Stimulated activated CD4-positive, alpha-beta T cell treated with anti-CD3 and anti-CD28 coated beads, Interleukin-15, amount 100 ng/mL, for 48 hours (primary cell): ENCODE measurements at regions not wholly inside any gene's neighbourhood (a gene's known extent, or its start where the extent isn't known, plus 50 kb on each side); places are given as distances from the start of the nearest gene placed in this dataset.
"Not testable (repeated sequence)": the region's sequence is repeated elsewhere in the genome, so short reads cannot be mapped to it uniquely, and the experiment has no call there.

ENCODE experiments used
- DNase-seq, 2 donors: peaks; one replicate each; pipeline ENCODE4 v3.0.0-alpha.2; 2020; ENCODE audit warnings: low read depth in 2 of 2

DNA sequence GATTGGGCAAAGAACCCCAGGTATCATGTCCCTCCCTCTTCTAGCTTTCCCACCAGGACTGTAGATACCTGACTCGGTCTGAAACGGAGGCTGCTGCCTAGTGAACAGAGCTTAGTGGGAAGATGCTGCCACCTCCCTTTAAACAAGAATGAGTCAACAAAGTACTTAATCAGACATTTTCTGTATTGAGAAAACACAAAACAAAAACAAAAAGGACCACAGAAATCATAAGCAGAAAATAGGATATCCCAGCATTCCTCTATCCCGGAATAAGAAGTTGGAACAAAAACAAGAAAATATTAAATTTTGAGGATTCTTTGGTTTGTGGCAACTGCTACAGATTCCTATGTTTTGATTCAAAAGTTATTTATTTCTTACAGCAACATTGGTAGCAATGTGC is 51.7 kb upstream of the COL8A1 start:
- DNase-seq: no peak

DNA sequence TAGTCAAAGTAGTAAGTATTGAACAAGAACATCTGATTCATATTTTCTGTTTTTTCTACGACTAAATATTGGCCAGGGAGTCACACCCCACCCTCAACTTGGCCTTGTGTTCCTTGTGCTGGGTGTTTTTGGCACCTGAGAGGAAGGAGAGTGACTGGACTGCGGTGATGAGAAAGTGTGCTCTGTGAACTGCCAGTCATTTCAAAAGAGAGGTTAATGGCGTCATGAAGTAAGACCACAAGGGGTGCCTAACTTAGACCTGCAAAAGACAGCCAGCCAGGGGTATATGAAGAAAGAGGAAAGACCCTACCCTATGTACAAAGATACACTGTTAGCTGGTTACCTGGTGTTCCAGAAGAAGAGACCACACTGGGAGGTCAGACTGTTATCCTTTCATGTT is 58.4 kb upstream of the COL8A1 start:
- no peak for DNase-seq

DNA sequence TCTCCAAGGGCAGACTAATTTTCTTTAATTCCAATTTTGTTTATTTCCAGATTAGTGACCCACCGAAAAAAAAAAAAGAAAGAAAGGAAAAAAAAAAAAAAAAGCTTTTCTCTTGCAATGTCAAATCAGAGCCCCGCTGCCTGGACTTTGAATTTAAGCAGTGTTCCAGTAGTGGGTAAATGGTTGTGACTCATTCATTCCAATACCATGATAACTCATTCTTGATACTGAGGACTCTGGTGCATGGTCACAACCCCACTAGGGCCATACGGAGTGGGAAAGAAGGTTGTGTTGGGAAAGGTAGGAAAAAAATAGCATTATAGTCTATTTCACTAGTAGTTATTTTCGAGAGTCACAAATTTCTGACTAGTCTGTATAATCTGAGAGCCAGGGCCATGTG is 59.1 kb upstream of the COL8A1 start:
- no peak for DNase-seq

DNA sequence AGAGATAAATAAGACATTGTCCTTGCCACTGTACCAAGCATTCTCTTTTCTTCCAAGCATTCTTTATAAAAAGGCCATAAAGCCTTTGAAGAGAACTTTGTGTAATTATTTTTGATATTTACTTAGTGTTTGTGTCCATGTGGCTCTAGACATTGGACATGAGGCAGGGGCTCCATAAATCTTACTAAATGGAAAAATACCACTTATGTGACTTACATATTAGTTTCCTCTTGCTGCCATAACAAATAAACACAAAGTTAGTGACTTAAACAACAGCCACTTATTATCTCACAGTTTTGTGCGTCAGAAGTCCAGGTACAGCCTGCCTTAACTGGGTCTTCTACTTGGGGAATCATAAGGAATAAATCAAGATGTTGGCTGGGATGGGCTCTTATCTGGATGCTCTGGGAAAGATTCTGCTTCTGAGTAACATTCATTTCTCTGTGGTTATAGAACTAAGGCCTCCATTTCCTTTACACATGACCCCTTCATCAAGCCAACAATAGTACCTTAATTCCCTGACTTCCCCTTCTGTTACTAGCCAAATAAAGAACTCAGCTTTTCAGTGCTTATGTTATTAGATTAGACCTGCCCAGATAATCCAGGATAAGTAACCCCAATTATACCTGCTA is 59.9 kb upstream of the COL8A1 start:
- no peak for DNase-seq

DNA sequence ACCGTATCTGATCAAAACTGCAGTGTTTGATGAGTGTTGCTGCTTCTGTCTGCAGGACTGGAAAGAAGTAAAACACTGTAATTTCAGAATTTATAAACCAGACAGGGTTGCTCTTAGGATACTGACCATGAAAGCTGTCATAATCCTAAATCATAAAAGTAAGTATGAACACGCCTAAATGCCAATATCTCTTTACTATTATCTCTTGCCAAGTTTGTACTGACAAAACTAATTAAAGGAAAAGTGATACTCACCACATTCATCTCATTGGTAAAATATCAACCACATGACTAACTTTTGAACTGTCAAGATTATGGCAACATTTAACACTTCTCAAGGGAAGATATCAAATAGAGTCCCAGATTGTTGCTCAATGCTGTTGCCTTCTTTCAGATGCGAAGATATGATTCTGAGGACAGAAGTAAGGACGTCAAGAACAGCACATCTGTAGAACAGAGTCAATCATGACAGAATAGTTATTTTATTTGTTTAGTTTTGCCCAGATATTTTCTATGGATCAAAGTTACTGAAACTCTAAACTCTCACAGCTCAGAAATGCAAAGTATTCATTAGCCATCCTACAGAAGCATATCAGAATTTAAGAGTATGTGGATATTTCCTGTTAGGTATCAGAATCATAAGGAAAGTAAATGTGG is 61.4 kb upstream of the COL8A1 start:
- DNase-seq: no peak

DNA sequence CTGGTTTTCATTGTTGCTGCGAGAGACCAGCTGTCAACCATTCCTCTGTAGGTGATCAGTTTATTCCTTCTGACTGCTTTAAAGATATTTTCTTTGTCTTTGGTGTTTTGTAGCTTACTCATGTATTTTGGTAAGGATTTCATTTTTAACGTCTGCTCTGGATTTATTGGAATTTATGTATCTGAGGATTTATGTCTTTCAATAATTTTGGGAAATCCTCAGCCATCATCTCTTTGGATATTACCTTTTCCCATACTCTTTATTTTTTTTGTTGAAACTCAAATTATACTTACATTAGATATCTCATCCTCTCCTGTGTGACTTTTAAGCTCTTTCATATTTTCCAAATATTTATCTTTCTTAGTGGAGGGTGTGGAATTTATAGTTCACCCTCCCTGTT is 62.7 kb upstream of the COL8A1 start:
- no peak for DNase-seq

DNA sequence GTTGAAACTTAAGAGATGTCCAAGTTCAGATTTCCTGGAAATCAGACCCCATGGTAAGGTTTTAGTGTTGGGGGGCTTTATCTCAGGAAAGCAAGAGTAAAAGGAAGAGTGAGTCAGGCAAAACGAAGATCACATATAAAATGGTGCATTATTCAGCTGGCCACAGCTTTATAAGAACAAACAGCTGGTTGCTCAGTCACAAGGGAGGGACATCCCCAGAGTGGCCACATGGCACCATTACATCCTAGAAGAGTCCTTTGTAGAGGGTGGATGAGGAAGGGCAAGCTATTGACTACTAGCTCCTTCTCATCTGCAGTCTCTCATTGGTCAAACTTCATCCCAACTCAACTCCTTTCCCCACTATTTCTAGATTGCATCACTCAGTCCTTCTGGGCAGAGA is 68.3 kb upstream of the COL8A1 start:
- DNase-seq: no peak

DNA sequence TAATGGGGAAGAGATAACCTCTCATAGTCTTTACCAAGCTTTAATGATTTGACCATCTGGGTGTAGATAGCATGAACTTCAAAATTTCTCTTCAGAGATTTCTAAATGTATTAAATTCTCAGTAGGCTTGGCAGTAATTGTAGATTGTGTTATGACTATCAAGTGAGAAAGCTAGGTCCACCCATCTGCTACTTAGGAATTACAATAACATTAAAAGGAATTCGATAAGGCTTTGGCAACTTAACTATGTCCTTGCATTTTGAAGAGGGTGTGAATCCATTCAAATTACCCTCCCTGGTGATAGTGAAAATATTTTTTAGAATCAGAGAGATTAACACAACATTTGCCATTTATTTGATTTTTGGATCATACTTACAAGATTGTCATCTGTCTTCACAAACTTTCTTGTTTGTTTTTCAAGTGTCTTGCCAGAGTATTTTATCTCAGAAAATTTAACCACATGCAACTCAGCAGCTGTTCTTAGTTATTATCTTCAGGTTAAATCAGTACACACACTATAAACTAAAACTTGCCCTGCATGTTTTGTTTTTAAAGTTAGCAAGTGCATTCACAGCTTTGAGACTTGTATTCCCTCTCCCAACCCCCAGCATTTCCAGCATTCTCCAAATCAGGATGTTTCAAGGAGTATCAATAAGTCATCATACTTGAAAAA is 69.6 kb upstream of the COL8A1 start:
- no peak for DNase-seq

DNA sequence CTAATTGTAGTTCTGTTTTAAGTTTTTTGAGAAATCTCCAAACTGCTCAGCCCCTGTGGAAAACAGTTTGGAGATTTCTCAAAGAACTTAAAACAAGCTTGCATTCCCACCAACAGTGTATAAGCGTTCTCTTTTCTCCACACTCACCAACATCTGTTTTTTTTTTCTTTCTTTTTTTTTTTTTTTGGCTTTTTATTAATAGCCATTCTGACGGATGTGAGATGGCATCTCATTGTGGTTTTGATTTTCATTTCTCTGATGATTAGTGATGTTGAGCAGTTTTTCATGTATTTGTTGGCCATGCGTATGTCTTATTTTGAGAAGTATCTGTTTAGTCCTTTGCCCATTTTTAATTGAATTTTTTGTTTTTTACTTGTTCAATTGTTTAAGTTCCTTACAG is 73.1 kb upstream of the COL8A1 start:
- no peak for DNase-seq

DNA sequence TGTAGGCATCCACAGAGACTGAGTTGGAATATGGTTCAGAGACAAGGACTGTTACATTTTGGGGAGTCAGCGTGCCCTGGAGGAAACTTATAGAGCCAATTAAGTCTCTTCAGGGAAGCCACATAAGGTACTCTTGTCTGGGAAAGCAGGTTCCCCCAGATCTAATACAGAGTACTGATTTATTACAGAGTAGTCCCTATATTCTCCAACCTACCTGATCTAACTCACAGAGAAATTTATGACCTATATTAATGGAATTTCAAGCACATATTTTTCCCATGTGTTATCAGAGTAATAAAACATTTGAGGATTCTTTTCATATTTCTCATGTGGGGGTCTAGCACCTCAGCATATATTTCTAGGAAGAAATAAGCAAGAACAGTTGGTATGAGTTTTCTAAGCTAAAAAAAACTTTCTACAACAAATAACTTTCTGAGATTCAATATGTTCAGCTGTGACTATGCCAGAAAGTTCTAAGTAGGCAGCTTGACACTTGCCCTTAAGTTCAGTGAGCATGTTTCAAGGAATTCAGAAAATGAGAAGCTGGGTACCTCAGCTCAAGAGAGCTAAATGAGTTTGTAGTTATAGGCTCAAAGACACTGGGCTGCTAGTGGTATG is 75.3 kb upstream of the COL8A1 start:
- DNase-seq: no peak

DNA sequence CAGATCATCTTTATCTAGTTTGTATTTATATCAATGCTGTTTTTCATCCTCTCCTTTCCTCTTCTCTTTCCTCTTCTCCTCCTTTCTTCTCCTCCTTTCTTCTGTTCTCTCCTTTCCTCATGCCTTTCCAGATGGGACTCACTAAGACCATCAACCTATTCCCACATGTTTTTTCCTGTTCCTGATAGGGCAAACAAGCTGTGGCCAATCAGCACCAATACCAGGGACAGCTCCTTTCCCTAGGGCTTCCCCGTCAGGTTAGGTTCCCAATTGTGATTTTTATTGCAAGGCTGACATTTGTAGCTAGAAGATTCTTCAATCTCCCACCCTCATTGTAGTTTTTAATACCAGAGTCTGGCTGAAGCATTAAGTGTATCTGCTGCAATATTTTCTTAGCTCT is 76.3 kb upstream of the COL8A1 start:
- DNase-seq: no peak

DNA sequence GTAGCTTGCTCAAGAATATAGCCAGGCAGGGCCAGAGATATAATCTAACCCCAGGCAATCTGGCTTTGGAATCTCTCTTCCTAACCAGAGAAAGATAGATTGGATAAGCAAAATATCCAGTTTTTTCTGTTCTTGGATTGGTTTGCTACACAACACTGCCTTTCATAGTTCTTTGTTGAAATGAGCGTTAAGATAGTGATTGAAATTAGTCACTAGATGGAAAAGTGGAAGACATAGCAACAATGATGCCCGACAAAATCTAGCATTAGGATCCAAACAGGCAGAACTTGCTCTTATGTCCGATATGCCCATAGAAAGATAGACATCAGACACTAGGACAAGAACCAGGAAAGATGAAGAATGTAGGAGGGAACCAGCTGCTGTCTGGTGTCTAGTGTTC is 77.3 kb upstream of the COL8A1 start:
- DNase-seq: no peak

DNA sequence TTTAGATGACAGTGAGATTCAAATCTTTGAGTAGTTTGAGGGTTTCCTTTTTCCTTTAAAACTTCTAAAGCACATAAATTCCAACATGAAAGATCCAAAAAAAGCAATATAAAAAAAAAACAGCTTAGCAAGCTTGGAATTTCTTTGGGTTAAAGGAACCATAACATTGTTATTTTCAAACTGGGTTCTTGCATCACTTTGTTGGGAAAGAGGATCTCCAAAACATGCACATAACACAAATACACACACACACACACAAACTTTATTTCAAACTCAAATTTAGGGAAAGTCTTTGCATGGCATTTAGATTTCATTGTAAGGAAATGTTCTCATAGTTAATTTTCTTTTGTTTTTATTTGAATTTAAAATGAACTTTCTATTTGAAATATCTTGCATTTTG is 79.2 kb upstream of the COL8A1 start:
- no peak for DNase-seq

DNA sequence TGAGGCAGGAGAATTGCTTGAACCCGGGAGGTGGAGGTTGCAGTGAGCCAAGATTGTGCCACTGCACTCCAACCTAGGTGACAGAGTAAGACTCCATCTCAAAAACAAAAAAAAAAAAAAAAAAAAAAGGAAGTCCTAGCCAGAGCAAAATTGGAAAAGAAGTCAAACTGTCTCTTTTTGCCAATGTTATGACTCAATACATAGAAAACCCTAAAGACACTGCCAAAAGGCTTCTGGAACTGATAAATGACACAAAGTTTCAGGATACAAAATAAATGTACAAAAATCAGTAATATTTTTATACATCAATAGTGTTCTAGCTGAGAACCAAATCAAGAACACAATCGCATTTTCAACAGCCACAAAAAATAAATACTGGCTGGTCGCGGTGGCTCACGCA is 82.5 kb upstream of the COL8A1 start:
- not testable (repeated sequence) for DNase-seq

DNA sequence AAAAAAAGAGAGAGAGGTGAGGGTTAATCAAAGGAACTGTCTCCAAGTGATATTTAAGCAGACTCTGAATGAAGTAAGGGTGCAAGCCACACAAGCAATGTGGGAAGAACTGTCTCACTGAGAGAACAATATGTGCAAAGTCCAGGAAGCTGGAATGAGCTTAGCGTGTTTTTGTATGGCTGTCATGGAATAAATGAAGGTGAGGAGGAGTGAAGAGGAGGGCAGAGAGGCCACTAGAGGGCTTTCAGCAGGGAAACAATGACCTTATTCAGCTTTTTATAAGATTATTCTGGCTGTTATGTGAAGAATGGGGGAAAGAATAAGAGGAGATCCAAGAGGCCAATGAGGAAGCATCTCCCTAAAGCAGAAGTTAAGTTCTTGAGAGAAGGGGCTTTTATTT is 86.9 kb upstream of the COL8A1 start:
- DNase-seq: no peak

DNA sequence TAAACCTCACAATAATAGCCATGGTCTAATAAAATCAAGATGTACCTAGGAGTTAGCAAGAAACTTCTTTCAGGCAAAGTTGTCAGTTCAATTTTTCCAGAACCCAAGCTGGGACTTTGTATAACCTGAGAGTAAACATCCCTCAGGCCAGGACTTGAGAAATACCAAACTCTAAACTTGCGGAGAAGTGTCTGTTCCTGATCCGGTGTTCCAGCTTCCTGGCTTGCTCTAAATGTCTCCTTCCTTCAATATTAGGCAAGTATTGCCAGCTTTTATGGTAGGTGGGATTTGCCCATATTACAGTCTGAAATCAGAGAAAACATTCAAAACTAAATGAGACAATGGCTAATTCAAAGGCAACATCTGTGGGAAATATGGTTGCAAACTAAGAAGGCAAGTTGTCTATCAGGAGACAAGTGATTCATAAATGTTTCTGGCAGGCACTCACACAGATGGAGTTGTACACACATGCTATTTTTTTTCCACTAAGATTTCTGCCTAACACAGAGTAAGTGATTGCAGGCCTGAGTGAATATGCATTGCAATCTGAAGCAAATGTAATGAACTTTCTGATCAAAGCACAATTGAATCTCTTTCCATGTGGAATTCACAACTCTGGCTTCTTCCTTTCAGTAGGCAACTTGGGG is 88.3 kb upstream of the COL8A1 start:
- no peak for DNase-seq

DNA sequence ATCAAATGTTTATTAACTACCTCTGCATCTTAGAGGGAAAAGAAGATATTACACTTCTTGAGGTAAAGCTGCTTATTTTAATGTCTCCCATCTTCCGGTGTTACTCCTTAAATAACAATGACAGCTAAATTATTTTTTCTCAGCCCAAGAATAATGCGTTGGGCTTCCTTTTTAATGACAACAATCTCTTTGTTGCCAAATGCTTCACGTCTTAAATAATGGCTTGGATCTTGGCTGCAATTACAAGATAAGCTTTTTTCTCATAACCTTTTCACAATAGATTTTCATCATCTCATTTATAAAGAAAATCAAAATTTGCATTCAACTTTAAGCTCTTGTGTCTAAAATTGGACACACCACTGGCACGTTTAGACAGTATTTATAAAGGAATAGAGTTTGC is 89.2 kb upstream of the COL8A1 start:
- DNase-seq: no peak

DNA sequence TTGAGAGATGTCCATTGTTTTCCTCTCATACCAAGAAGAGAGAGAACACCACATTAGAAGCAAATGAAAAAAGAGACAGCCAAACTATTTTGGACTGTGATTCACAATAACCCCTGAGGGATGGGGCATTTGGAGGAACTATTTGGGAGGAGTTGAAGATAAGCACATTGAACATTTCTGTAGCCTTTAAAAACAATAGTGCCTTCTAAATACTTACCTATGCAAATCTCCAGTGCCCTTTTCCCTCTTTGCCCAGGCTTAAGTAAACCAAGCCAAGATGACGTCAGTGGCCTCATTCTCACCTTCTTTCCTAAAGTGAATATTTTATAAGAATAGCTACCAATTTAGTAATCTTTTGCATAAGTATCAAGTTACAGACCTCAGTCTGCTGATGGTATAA is 89.7 kb upstream of the COL8A1 start:
- no peak for DNase-seq

DNA sequence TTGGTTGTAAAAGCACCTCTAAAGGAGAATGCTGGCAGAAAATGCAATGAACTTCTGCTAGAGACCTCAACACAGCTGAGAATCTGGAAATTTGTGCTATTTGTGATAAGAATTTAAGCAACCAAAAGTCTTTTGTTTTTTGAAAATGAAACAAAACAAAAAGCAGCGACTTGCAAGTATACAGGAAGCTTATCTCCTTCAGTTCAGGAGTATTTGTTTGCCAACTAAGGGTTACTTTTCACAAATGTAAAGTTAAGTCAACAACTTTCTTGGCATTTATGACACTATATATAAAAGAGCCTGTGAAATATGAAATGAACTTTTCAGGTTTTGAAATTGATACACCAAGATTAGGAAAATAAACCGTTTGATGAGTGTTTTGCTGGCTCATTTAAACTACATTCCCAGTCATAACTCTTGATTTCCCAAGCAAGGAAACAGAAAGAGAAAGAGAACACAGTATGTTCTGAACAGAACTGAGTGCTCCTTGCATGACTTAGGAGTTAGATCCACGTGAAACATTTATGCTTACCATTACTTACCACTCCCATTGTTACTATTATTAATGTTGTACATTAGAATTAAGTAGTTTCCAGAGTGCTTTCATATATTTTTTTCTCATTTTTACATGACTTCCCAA is 92.3 kb upstream of the COL8A1 start:
- DNase-seq: no peak

DNA sequence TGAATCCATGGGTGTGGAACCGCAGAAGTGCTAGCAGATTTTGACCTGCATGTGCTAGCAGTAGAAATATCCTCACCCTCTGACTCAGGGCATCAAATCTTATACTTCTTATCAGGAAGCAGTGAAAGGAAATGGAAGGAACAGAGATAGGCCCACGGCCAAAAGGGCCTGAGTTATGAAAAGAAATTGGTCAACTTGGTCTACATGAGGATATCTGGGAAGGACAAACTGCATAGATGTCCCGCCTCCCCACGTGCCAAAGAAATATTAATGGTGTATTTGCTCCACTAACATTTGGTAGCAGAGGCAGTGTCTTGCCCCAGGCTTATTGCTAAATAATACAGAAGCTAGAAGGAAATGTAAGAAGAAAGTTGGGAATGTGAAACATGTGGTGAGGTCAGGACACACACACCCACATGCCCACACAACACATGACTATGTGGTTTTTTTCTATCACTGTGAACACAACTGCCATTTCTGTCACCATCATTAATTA is 93.6 kb upstream of the COL8A1 start:
- no peak for DNase-seq

DNA sequence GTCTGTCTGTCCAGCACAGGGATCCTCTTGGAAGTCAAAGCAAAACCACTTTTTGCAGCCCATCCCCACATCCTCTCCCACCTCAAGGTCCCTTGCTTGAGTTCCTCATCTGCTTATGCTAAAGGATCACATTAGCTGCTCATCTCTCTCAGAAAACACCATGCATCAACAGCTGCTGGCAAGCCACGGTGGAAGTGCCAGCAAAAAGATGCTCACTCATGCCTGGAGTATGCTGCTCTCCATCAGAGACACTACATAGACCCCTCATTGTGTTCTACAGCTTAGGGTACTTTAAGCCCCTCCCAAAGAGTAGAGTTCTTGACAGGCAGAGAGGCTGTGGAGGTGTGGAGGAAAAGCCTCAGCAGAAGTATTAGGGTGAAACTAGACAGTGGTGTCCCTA is 94.6 kb upstream of the COL8A1 start:
- DNase-seq: no peak
